Aorta (tissue), 5 donors: ENCODE measurements at regions not wholly inside any gene's neighbourhood (a gene's known extent, or its start where the extent isn't known, plus 50 kb on each side); places are given as distances from the start of the nearest gene placed in this dataset.
A peak's percentile ranks its signal among the peaks of the same experiment; 100 is the strongest.

Experiments
- ATAC-seq: fragments of 200-7000 bp; cut with Tn5 transposase; one replicate; pipeline ENCODE4 v1.9.1; 2022; ENCODE audit warnings: moderate library complexity; ENCODE audit not compliant: low FRiP score
- DNase-seq, 2 donors: peaks; one replicate each; pipeline ENCODE4 v3.0.0-alpha.2; 2020
- H3K27ac ChIP-seq, 2 donors: one replicate each; pipeline ENCODE4 v1.5.1; 2013; ENCODE audit warnings: low read length in 2 of 2, mild to moderate bottlenecking in 2 of 2, moderate library complexity in 2 of 2, control low read depth in 1 of 2, inconsistent platforms in 1 of 2, low read depth in 1 of 2
- H3K27me3 ChIP-seq, 2 donors: one replicate each; pipeline ENCODE4 v1.6.1; 2013; ENCODE audit warnings: control low read depth in 1 of 2, low read length in 1 of 2, mild to moderate bottlenecking in 1 of 2, moderate library complexity in 1 of 2; ENCODE audit not compliant: insufficient read depth in 2 of 2, control insufficient read depth in 1 of 2
- H3K36me3 ChIP-seq, 2 donors: one replicate each; pipeline ENCODE4 v1.6.1; 2013; ENCODE audit warnings: control low read depth in 1 of 2, low read length in 1 of 2, mild to moderate bottlenecking in 1 of 2; ENCODE audit not compliant: insufficient read depth in 2 of 2, control insufficient read depth in 1 of 2
- H3K4me1 ChIP-seq, 2 donors: one replicate each; pipeline ENCODE4 v1.6.1; 2013; ENCODE audit warnings: low read length in 2 of 2, control low read depth in 1 of 2, mild to moderate bottlenecking in 1 of 2, moderate library complexity in 1 of 2; ENCODE audit not compliant: insufficient read depth in 2 of 2, control insufficient read depth in 1 of 2
- H3K4me3 ChIP-seq, 2 donors: one replicate each; pipeline ENCODE4 v1.5.1; 2013; ENCODE audit warnings: low read length in 2 of 2, control low read depth in 1 of 2, mild to moderate bottlenecking in 1 of 2
- H3K9me3 ChIP-seq: one replicate; pipeline ENCODE4 v1.6.1; 2013; ENCODE audit warnings: mild to moderate bottlenecking, low read length; ENCODE audit not compliant: control insufficient read depth
- WGBS, 2 donors: extraction: QIAGEN DNeasy Blood & Tissue Kit; methylation state at CpG; one replicate each; pipeline ENCODE4 v1.1.7; 2013; 5-methylcytosine and 5-hydroxymethylcytosine counted together
- intact Hi-C, 2 donors: fragments of 100-400 bp; cut with DNase I; formaldehyde crosslinking; loops; one replicate each; pipeline versions ENCODE4 v1.14.2 to v1.15.0; 2022
- donor health status: healthy with polysubstance abuse.
- donor health status: Bipolar disorder and iron deficiency.
- donor health status: DM: no; HTN: no; CAD: no.
- donor health status: DM: no; HTN: no; CAD: no.
- donor health status: DM: yes; HTN: yes; CAD: no.

GRCh38 chr2:8000870-8001269 lies 681.0 kb upstream of the ID2 start:
- Histone ChIP-seq H3K36me3 (no peaks in the 10 kb centered on the region), H3K27me3 (no peaks in the 10 kb centered on the region), H3K4me3 (no peak overlapping the region), H3K4me1 (no peaks in the 10 kb centered on the region), H3K27ac (no peak overlapping the region), H3K9me3 (no peaks in the 10 kb centered on the region)
- DNase-seq: no peak
- WGBS, 2 donors: 97 to 98% methylated on average over 1 of the region's 1 CpG
- intact Hi-C loops: loop anchor here in 1 of 2 donors (10.0 kb wide), 2 partner anchors 164 to 214 kb away; no protein-coding TSS in a partner anchor
- no peak for ATAC-seq

DNA sequence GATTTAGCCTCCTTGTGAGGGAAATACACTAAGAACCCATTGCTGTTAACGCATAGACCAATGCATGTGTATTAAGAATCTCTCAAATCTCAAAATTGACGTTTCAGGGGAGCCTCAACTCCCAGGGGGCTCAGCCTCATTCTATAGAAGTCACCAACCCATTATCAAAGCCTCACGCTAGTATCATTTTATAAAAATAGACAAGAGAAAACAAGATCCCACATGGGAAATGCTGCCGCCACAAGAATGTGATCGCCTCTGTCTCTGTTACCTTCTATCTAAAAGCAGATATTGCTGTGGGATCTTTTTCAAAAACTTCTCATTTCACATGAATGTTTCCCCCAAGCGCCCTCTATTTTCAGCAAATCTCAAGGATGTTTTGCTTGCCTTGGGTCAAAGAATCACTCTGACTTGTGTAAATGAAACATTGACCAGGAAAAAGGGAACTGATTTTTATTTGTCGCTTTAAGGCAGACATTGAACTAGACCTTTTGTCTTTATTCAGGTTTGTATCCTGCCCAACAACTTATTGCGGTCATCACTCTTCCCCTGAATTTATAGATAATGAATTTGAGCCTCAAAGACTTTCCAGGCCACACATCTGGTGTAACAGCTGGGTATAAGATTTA lies 679.0 kb upstream of the ID2 start:
- no peaks in the 10 kb centered on the region for H3K27me3 ChIP-seq
- H3K36me3 ChIP-seq: no peaks in the 10 kb centered on the region
- ATAC-seq (no peak), DNase-seq (no peak)
- H3K4me1 ChIP-seq: no peaks in the 10 kb centered on the region
- H3K9me3 ChIP-seq: no peaks in the 10 kb centered on the region
- WGBS, 2 donors: 72 to 74% methylated on average over 8 of the region's 8 CpGs
- intact Hi-C loops: loop anchor here in 1 of 2 donors (10.0 kb wide), 2 partner anchors 162 to 212 kb away; no protein-coding TSS in a partner anchor
- H3K27ac ChIP-seq: peak overlapping the region in 1 of 2 donors; percentile 54
- H3K4me3 ChIP-seq: no peak overlapping the region

DNA sequence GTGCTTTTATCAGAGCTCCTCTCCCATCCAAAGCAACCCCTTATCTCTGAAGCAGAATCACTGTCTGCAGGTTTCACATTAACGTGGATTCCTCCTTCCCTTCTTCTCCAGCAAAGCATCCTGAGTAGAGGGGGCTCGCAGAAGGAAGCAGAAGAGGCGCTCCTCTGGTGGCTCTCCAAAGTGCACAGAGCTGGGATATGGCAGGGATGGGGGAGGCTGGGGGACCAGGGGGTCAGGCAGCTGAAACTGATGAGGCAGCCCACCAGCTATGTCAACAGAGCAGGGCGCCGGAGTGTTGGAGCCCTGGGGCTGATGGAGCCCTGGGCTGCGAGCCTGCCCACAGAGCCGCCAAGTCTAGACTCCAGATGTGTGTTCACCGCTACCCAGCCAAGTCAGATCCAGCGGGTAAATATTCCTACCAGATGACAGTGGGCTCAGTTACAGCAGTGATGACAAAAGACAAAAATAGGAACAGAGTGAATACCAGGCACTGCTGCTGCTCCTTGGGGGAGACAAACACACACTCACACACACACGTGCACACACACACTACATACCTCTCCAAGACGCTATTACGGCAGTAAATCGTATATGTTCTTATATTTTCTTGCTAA lies 678.3 kb upstream of the ID2 start:
- H3K27me3 ChIP-seq: no peaks in the 10 kb centered on the region
- ATAC-seq (peak; percentile 93), DNase-seq (peak; percentile 81 to 83)
- H3K27ac ChIP-seq: peak overlapping the region in 1 of 2 donors; percentile 59
- H3K9me3 ChIP-seq: no peaks in the 10 kb centered on the region
- WGBS, 2 donors: 11 to 12% methylated on average over 13 of the region's 13 CpGs
- no peaks in the 10 kb centered on the region for H3K36me3 ChIP-seq
- intact Hi-C loops: loop anchor here in 1 of 2 donors (10.0 kb wide), 2 partner anchors 161 to 211 kb away; no protein-coding TSS in a partner anchor
- H3K4me3 ChIP-seq: no peak overlapping the region
- no peaks in the 10 kb centered on the region for H3K4me1 ChIP-seq

DNA sequence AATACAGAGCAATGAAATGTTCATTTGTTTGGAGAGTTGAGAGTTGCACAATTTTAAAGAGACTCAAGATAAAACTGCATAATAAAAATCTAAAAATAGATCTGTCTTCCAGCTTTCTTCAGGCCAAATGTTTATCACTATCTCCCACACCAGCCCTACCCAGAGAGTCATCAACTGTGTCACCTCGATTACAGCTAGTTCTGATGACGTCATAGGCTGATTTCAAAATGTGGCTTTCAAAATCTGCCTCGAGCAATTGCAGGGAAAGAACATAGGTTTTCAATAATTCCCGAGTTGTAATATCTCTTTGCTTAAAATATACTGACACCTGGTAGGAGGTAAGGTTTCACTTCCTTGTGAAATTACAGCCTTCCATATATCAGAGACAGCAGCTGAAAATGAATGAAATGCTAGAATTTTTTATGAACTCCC lies 677.6 kb upstream of the ID2 start:
- Histone ChIP-seq H3K9me3 (no peaks in the 10 kb centered on the region), H3K27me3 (no peaks in the 10 kb centered on the region), H3K4me1 (no peaks in the 10 kb centered on the region), H3K36me3 (no peaks in the 10 kb centered on the region), H3K27ac (no peak overlapping the region), H3K4me3 (no peak overlapping the region)
- intact Hi-C loops: loop anchor here in 1 of 2 donors (10.0 kb wide), 2 partner anchors 161 to 211 kb away; no protein-coding TSS in a partner anchor
- peak; percentile 84 for ATAC-seq
- no peak for DNase-seq
- 2 to 3% methylated on average over 4 of the region's 4 CpGs for WGBS, 2 donors

DNA sequence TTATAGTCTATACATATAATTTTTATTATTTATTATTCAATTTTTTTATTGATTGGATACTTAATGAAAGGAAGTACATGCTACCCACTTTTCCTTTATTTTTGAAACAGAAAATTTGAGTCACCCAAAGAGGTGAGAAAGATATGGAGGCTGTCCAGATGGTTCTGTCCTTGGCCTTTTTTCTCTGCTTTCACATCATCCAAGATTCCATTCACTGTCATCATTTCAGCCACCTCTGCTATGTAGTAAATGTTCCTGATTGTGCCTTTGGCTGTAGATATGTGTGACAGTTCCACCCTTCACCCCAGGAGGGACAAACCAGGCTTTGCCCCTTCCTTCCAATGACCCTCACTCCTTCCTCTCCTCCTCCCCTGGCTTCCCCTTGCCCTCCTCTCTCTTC lies 675.7 kb upstream of the ID2 start:
- intact Hi-C loops: loop anchor here in 1 of 2 donors (10.0 kb wide), 2 partner anchors 159 to 209 kb away; no protein-coding TSS in a partner anchor
- no peaks in the 10 kb centered on the region for H3K36me3 ChIP-seq
- H3K9me3 ChIP-seq: no peaks in the 10 kb centered on the region
- H3K4me3 ChIP-seq: no peak overlapping the region
- H3K4me1 ChIP-seq: no peaks in the 10 kb centered on the region
- ATAC-seq (no peak), DNase-seq (no peak)
- H3K27me3 ChIP-seq: no peaks in the 10 kb centered on the region
- no peak overlapping the region for H3K27ac ChIP-seq

DNA sequence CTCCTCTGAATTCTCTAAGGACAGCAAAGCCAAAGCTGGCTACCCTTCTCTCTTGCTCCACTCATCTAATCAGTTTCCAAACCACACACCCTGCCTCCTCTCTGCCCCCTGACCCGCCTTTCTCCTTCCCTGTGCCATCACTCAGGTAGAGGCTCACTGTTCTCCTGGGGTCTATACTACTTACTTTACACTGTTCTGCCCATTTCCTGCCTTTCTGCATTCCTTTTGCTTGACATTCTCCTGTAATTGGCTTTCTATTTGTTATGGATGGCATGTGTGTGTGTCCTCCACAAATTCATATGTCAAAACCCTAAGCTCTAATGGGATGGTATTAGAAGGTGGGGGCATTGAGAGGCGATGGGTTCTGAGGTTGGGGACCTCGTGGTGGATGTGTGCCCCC lies 675.2 kb upstream of the ID2 start:
- ATAC-seq: no peak
- Histone ChIP-seq H3K36me3 (no peaks in the 10 kb centered on the region), H3K9me3 (no peaks in the 10 kb centered on the region), H3K27me3 (no peaks in the 10 kb centered on the region), H3K4me3 (no peak overlapping the region), H3K4me1 (no peaks in the 10 kb centered on the region), H3K27ac (no peak overlapping the region)
- 79 to 86% methylated on average over 3 of the region's 3 CpGs for WGBS, 2 donors
- intact Hi-C loops: loop anchor here in 1 of 2 donors (10.0 kb wide), 2 partner anchors 158 to 208 kb away; no protein-coding TSS in a partner anchor
- DNase-seq: no peak

GRCh38 chr2:8009010-8009597 lies 672.8 kb upstream of the ID2 start:
- Histone ChIP-seq H3K27me3 (no peaks in the 10 kb centered on the region), H3K4me3 (no peak overlapping the region), H3K36me3 (no peaks in the 10 kb centered on the region), H3K9me3 (no peaks in the 10 kb centered on the region), H3K27ac (no peak overlapping the region), H3K4me1 (no peaks in the 10 kb centered on the region)
- intact Hi-C loops: loop anchor here in 1 of 2 donors (10.0 kb wide), 2 partner anchors 156 to 206 kb away; no protein-coding TSS in a partner anchor
- DNase-seq: peak in 1 of 2 donors; percentile 61
- 83 to 86% methylated on average over 11 of the region's 11 CpGs for WGBS, 2 donors
- ATAC-seq: no peak

- Histone ChIP-seq H3K4me3 (no peak overlapping the region), H3K4me1 (no peaks in the 10 kb centered on the region), H3K36me3 (no peaks in the 10 kb centered on the region), H3K27me3 (no peaks in the 10 kb centered on the region), H3K9me3 (no peaks in the 10 kb centered on the region), H3K27ac (no peak overlapping the region)
- intact Hi-C loops: no loop called here
- 71 to 73% methylated on average over 7 of the region's 7 CpGs for WGBS, 2 donors
- DNase-seq (no peak), ATAC-seq (no peak)
Measured at GRCh38 chr2:8015848-8016600, 665.8 kb upstream of the ID2 start.
